ENCODE measurements at regions not wholly inside any gene's neighbourhood (a gene's known extent, or its start where the extent isn't known, plus 50 kb on each side); places are given as distances from the start of the nearest gene placed in this dataset.

GRCh38 chr2:199128476-199129229 lies 329.1 kb downstream of the SATB2 start:
- intact Hi-C loops (cut with DNase I; ENCODE audit: low total_unique reads), result no loop called here
- TF ChIP-seq CTCF (IDR thresholded peaks at IDR 0.05), result no peak
- no peak for TF ChIP-seq POLR2A (IDR thresholded peaks at IDR 0.05)
- no peak for DNase-seq (ENCODE audit: low spot score in 2 of 2)
- 65 to 66% methylated on average over 3 of the region's 3 CpGs for WGBS, 2 donors
- H3K4me3 ChIP-seq (ENCODE audit: low read depth, poor library complexity, severe bottlenecking), result no peak overlapping the region

GRCh38 chr2:199119796-199120195 lies 337.9 kb downstream of the SATB2 start:
- H3K4me3 ChIP-seq (ENCODE audit: low read depth, poor library complexity, severe bottlenecking), result no peak overlapping the region
- TF ChIP-seq POLR2A (IDR thresholded peaks at IDR 0.05), result no peak
- TF ChIP-seq CTCF (IDR thresholded peaks at IDR 0.05), result no peak
- intact Hi-C loops (cut with DNase I; ENCODE audit: low total_unique reads), result no loop called here
- DNase-seq (ENCODE audit: low spot score in 2 of 2), result no peak
- 76 to 81% methylated on average over 5 of the region's 5 CpGs for WGBS, 2 donors

- intact Hi-C loops (cut with DNase I; ENCODE audit: low total_unique reads), result no loop called here
- WGBS, 2 donors, result 69 to 75% methylated on average over 3 of the region's 3 CpGs
- DNase-seq (ENCODE audit: low spot score in 2 of 2), result no peak
- H3K4me3 ChIP-seq (ENCODE audit: low read depth, poor library complexity, severe bottlenecking), result no peak overlapping the region
- TF ChIP-seq POLR2A (IDR thresholded peaks at IDR 0.05), result no peak
These were observed 339.0 kb downstream of the SATB2 start for GRCh38 chr2:199118673-199119112.

DNA sequence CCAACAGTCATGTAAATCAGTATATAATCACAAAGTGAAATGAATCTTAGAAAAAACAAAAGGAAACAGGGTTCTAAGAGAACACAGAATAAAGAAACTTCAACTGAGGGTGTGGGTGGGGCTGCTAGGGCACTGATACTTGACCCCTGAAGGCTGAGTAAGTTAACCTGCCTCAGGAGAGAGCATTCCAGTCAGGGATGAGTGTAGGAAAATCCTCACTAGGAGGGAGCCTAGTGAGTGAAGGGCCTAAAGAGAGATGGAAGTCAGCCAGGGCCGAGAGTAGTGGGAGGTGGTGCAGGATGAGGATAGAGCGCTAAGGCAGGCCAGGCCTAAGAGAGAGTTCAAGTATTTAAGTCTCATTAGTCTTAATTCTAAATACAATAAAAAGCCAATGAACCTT lies 342.6 kb downstream of the SATB2 start:
- H3K4me3 ChIP-seq (ENCODE audit: low read depth, poor library complexity, severe bottlenecking), result peak overlapping the region; percentile 10
- TF ChIP-seq POLR2A (IDR thresholded peaks at IDR 0.05) (no peak), CTCF (IDR thresholded peaks at IDR 0.05) (no peak)
- 88 to 90% methylated on average over 2 of the region's 2 CpGs for WGBS, 2 donors
- intact Hi-C loops (cut with DNase I; ENCODE audit: low total_unique reads), result no loop called here
- no peak for DNase-seq (ENCODE audit: low spot score in 2 of 2)

DNA sequence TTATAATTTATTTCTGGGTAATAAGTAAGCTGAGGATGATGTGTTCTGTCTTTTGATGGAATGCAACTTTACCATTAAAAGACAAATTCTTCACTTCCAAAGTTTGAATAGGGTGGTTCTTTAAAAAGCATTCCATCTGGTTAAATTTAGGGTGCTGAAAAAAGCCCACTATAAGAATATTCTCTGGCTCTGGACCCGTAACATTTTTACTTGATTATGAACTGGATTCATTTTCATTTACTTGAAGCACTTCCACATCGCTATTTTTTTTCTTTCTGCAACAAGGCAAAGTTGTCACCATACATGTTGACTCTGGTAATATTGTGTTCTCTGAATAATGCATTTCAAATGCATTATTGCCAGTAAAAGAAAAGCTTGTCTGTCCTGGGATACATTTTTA lies 344.6 kb downstream of the SATB2 start:
- H3K4me3 ChIP-seq (ENCODE audit: low read depth, poor library complexity, severe bottlenecking), result no peak overlapping the region
- intact Hi-C loops (cut with DNase I; ENCODE audit: low total_unique reads), result no loop called here
- no peak for TF ChIP-seq POLR2A (IDR thresholded peaks at IDR 0.05)
- no peak for TF ChIP-seq CTCF (IDR thresholded peaks at IDR 0.05)
- DNase-seq (ENCODE audit: low spot score in 2 of 2), result no peak
- WGBS, 2 donors, result 67 to 78% methylated on average over 2 of the region's 2 CpGs

GRCh38 chr2:199111458-199111857 lies 346.3 kb downstream of the SATB2 start:
- no peak overlapping the region for H3K4me3 ChIP-seq (ENCODE audit: low read depth, poor library complexity, severe bottlenecking)
- DNase-seq (ENCODE audit: low spot score in 2 of 2), result no peak
- intact Hi-C loops (cut with DNase I; ENCODE audit: low total_unique reads), result no loop called here
- WGBS, 2 donors, result 78 to 82% methylated on average over 2 of the region's 2 CpGs
- TF ChIP-seq CTCF (IDR thresholded peaks at IDR 0.05), result no peak
- no peak for TF ChIP-seq POLR2A (IDR thresholded peaks at IDR 0.05)
